ENCODE measurements at regions not wholly inside any gene's neighbourhood (a gene's known extent, or its start where the extent isn't known, plus 50 kb on each side); places are given as distances from the start of the nearest gene placed in this dataset.
"Not testable (repeated sequence)": the region's sequence is repeated elsewhere in the genome, so short reads cannot be mapped to it uniquely, and the experiment has no call there.

- DNase-seq (ENCODE audit: low read depth, low spot score); H3K27ac ChIP-seq: not testable (repeated sequence)
Observed at GRCh38 chr9:13433453-13433852, 154.0 kb upstream of the MPDZ start.

GRCh38 chr9:13432904-13433303 lies 153.4 kb upstream of the MPDZ start:
- H3K27ac ChIP-seq, result no peak overlapping the region
- no peak for DNase-seq (ENCODE audit: low read depth, low spot score)

GRCh38 chr9:13431692-13432091 lies 152.2 kb upstream of the MPDZ start:
- H3K27ac ChIP-seq, result no peak overlapping the region
- no peak for DNase-seq (ENCODE audit: low read depth, low spot score)

GRCh38 chr9:13431222-13431536 lies 151.7 kb upstream of the MPDZ start:
- no peak overlapping the region for H3K27ac ChIP-seq
- DNase-seq (ENCODE audit: low read depth, low spot score), result no peak

GRCh38 chr9:13430368-13431221 lies 151.1 kb upstream of the MPDZ start:
- no peak overlapping the region for H3K27ac ChIP-seq
- no peak for DNase-seq (ENCODE audit: low read depth, low spot score)

GRCh38 chr9:13429301-13430190 lies 150.1 kb upstream of the MPDZ start:
- H3K27ac ChIP-seq, result no peak overlapping the region
- DNase-seq (ENCODE audit: low read depth, low spot score), result no peak

GRCh38 chr9:13428766-13429165 lies 149.3 kb upstream of the MPDZ start:
- no peak for DNase-seq (ENCODE audit: low read depth, low spot score)

GRCh38 chr9:13427587-13427986 lies 148.1 kb upstream of the MPDZ start:
- DNase-seq (ENCODE audit: low read depth, low spot score), result peak; percentile 12
- H3K27ac ChIP-seq, result no peak overlapping the region

More at GRCh38 chr9:13428766-13429165, 149.3 kb upstream of the MPDZ start:
- H3K27ac ChIP-seq, result no peak overlapping the region

GRCh38 chr9:13426606-13427005 lies 147.1 kb upstream of the MPDZ start:
- H3K27ac ChIP-seq, result no peak overlapping the region
- no peak for DNase-seq (ENCODE audit: low read depth, low spot score)

- no peak for DNase-seq (ENCODE audit: low read depth, low spot score)
- H3K27ac ChIP-seq, result no peak overlapping the region
Observed at GRCh38 chr9:13424872-13425271, 145.4 kb upstream of the MPDZ start.

GRCh38 chr9:13424204-13424603 lies 144.7 kb upstream of the MPDZ start:
- H3K27ac ChIP-seq, result no peak overlapping the region
- DNase-seq (ENCODE audit: low read depth, low spot score), result no peak

GRCh38 chr9:13414349-13414748 lies 134.9 kb upstream of the MPDZ start:
- no peak for DNase-seq (ENCODE audit: low read depth, low spot score)
- no peak overlapping the region for H3K27ac ChIP-seq

GRCh38 chr9:13412331-13412730 lies 132.8 kb upstream of the MPDZ start:
- H3K27ac ChIP-seq, result no peak overlapping the region
- DNase-seq (ENCODE audit: low read depth, low spot score), result no peak

GRCh38 chr9:13411791-13412190 lies 132.3 kb upstream of the MPDZ start:
- no peak overlapping the region for H3K27ac ChIP-seq
- DNase-seq (ENCODE audit: low read depth, low spot score), result no peak

GRCh38 chr9:13410566-13411031 lies 131.1 kb upstream of the MPDZ start:
- DNase-seq (ENCODE audit: low read depth, low spot score), result peak; percentile 12

GRCh38 chr9:13397661-13398060 lies 118.2 kb upstream of the MPDZ start:
- no peak overlapping the region for H3K27ac ChIP-seq
- DNase-seq (ENCODE audit: low read depth, low spot score), result no peak

More at GRCh38 chr9:13410566-13411031, 131.1 kb upstream of the MPDZ start:
- H3K27ac ChIP-seq, result no peak overlapping the region

GRCh38 chr9:13397220-13397619 lies 117.7 kb upstream of the MPDZ start:
- no peak for DNase-seq (ENCODE audit: low read depth, low spot score)
- no peak overlapping the region for H3K27ac ChIP-seq

- DNase-seq (ENCODE audit: low read depth, low spot score), result no peak
Observed at GRCh38 chr9:13396418-13396817, 116.9 kb upstream of the MPDZ start.

GRCh38 chr9:13395156-13395555 lies 115.7 kb upstream of the MPDZ start:
- H3K27ac ChIP-seq, result no peak overlapping the region
- no peak for DNase-seq (ENCODE audit: low read depth, low spot score)

More at GRCh38 chr9:13396418-13396817, 116.9 kb upstream of the MPDZ start:
- no peak overlapping the region for H3K27ac ChIP-seq

- H3K27ac ChIP-seq, result no peak overlapping the region
- no peak for DNase-seq (ENCODE audit: low read depth, low spot score)
Observed at GRCh38 chr9:13388157-13388556, 108.7 kb upstream of the MPDZ start.

GRCh38 chr9:13387734-13388067 lies 108.2 kb upstream of the MPDZ start:
- no peak for DNase-seq (ENCODE audit: low read depth, low spot score)
- H3K27ac ChIP-seq, result no peak overlapping the region

All from epithelial cell of prostate (primary cell).